NCI-H345 treated with DMSO at 0.1 percent for 48 hours (cell line): ENCODE measurements at regions not wholly inside any gene's neighbourhood (a gene's known extent, or its start where the extent isn't known, plus 50 kb on each side); places are given as distances from the start of the nearest gene placed in this dataset.

Experiments
- DNase-seq: peaks from one replicate; lab custom pipeline; 2025; ENCODE audit not compliant: unreplicated experiment; lab: John Stamatoyannopoulos, UW

GRCh38 chrX:124280294-124280902 is 52.1 kb upstream of the TEX13D start:
- DNase-seq: no peak

GRCh38 chrX:124282580-124282979 is 49.9 kb upstream of the TEX13D start:
- no peak for DNase-seq
